GM12891 (cell line): ENCODE measurements at regions not wholly inside any gene's neighbourhood (a gene's known extent, or its start where the extent isn't known, plus 50 kb on each side); places are given as distances from the start of the nearest gene placed in this dataset.

Experiments used
- POLR2A ChIP-seq: IDR thresholded peaks from 2 replicates; pipeline ENCODE4 v1.6.1; 2011; ENCODE audit warnings: low read depth, low read length, control low read depth
- SPI1 ChIP-seq: IDR thresholded peaks from 2 replicates; pipeline ENCODE4 v1.6.1; 2011; ENCODE audit warnings: low read depth, low read length, control low read depth
- TAF1 ChIP-seq: IDR thresholded peaks from 2 replicates; pipeline ENCODE4 v1.6.1; 2011; ENCODE audit warnings: low read depth, low read length, control low read depth

DNA sequence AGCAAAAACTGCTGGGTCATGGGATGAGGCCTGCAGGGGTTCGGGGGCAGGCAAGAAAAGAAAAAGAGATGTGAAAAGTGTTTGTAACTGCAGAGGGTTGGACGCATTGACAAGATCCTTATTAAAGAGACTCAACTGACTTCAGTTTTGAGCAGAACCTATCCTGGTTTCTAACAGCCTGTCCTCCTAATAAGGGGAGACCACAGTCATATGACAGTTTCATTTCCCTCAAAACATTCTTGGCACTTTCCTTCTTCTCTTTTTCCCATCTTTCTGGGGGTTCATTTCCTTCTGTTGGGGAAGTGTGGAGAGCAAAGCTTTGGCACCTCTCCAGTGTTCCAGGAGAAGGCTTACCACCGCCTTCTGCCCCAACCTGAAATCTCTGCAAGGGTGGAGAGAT, 118.5 kb downstream of the MAF start:
- TF ChIP-seq TAF1 = no peak
- no peak for TF ChIP-seq POLR2A
- no peak for TF ChIP-seq SPI1
